GM19043 (cell line): ENCODE measurements at regions not wholly inside any gene's neighbourhood (a gene's known extent, or its start where the extent isn't known, plus 50 kb on each side); places are given as distances from the start of the nearest gene placed in this dataset.

Experiments
- ATAC-seq: cut with Tn5 transposase; IDR thresholded peaks from one replicate; pipeline ENCODE4 v1.9.1; 2021; ENCODE audit warnings: low read depth; ENCODE audit not compliant: unreplicated experiment

- no peak for ATAC-seq
Observed at GRCh38 chr12:39240587-39240986, 202.3 kb downstream of the KIF21A start.

GRCh38 chr12:39239490-39240486 lies 203.1 kb downstream of the KIF21A start:
- no peak for ATAC-seq

GRCh38 chr12:39237004-39237403 lies 205.9 kb downstream of the KIF21A start:
- ATAC-seq: no peak

- ATAC-seq: no peak
Observed at GRCh38 chr12:39235990-39236767, 206.7 kb downstream of the KIF21A start.

DNA sequence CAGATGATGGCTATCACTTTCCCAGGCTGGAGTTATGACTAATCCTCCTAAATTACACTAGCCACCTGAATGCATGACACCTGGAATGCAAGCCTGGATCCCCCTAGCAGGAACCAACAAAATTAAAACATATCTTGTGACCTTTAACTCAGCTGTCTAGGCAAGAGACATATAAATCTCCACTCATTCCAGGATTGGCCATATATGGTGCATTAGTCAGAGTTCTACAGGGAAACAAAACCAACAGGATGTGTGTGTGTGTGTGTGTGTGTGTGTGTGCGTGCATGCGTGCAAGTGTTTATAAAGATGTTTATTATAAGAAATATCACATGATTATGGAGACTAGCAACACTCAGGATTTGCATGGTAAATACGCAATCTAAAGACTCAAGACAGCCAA lies 212.8 kb downstream of the KIF21A start:
- ATAC-seq: no peak

GRCh38 chr12:39227218-39227617 lies 215.7 kb downstream of the KIF21A start:
- no peak for ATAC-seq

GRCh38 chr12:39224971-39225370 lies 217.9 kb downstream of the KIF21A start:
- ATAC-seq: no peak

GRCh38 chr12:39205969-39206368 lies 237.0 kb downstream of the KIF21A start:
- peak; percentile 68 for ATAC-seq

DNA sequence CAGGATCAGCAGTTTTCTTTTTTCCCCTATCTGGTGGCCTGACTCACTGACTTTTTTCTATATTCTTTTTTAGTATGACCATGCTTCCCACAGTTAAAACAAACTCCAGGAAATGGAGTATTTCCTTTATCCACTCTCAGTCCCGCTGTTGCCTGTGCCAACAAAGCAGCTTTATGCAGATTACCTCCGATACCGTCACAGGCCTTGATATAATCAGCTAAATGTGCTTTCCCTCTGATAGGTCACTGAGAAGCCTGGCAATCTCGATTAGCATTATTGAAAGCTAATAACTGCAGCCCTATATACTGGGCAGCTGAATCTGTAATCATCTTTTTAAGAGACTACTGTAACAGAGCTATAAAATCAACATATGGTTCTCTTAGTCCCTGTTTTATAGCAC lies 243.6 kb downstream of the KIF21A start:
- no peak for ATAC-seq

- ATAC-seq: no peak
Observed at GRCh38 chr12:39188689-39189088, 254.2 kb downstream of the KIF21A start.

DNA sequence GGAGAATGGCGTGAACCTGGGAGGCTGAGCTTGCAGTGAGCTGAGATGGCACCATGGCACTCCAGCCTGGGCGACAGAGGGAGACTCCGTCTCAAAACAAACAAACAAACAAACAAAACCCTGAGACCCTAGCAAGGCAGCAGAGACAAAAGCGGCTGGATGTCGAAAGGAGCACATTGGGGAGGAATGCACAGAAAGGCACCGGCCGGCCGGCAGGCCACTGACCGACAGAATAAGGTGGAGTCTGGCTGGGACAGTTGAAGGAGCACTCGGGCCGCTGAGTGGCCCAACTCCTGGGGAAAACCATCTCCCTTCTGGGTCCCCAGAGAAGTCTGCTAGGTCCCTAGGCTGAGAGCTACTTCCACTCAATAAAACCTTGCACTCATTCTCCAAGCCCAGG lies 256.2 kb downstream of the KIF21A start:
- ATAC-seq: no peak

GRCh38 chr12:39178837-39179236 lies 264.1 kb downstream of the KIF21A start:
- no peak for ATAC-seq

- no peak for ATAC-seq
Observed at GRCh38 chr12:39176356-39176755, 266.6 kb downstream of the KIF21A start.

GRCh38 chr12:39173726-39174125 lies 268.3 kb upstream of the CPNE8 start:
- ATAC-seq: no peak

DNA sequence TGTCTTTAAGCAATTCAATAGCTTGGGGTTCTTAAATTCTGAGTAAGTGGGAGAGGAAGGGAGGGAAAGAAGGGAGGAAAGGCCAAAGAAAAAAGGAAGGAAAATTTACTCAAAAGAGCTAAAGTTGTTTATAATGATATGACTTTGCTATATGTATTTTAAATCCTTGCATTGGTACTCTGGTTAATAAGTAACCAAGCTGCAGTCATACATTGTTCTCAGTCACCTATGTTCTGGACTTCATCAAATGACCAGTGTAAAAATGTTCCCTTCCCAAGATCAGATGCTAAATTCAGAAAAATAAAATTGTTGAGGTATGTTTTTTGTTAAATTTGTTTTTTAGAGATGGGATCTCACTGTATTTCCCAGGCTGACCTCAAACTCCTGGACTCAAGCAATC lies 259.9 kb upstream of the CPNE8 start:
- no peak for ATAC-seq

DNA sequence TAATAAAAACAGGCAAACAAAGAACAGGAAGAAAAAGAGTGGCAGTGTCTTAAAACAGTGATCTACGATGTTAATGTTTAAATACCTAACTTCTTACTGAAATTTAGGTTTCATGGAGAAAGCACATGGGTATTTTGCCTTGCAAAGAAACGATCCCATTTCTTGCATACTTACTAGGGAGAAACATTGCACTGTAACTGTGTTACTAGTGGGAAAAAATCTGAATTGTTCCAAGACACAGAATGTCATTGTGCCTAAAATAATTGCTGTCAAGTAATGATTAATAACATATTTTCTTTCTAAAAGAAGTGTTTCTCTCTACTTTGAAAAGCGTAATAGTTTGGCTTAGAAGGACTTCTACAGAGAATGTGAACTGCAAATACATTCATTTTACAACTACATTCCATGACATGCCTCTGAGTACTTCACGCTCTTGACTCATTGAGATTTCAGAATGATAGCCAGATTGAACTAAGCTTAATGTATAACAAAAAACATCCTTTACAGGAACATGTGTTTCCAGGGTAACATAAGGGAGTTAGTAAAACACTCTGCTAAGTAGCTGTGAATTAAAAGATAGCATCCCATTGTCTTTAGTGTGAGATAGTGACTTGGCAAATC lies 256.2 kb upstream of the CPNE8 start:
- ATAC-seq: no peak

- ATAC-seq: no peak
Observed at GRCh38 chr12:39157696-39158342, 252.4 kb upstream of the CPNE8 start.

DNA sequence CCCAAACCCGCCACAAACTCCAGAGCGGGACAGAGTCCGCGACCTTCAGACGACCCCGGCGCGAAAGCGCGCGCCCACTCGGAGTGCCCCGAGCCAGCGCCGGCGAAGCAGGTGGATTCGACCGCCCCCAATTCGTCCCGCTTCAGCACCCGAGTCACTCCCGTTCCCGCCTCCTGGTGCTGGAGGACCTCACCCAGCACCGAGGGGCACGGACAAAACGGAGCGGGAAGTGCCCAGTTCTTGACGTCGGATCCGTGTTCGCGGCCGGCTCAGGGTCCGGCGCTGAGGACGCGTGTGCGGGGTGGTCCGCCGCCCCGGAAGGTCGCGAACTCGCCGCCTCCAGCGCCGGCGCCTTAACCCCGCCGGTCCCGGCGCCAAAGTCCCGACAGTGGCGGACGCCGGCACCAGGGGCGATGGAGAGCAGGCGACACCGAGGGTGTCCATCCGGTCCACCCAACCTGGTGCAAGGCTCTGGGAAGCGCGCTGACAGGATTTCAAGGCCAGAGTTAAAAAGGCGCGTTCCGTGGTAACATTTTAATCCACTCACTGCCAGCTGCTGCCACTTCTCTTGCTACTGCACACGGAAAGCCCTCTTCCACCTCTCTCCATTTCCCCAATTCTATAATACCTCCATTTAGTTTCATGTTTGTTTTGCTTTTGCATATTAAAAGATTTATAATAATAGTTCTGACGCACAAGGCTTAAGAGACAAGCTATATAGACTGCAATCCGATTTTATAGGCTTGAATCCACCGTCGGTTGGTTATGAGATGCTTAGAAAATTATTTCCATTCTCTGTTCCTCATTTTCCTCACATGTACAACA lies 240.0 kb upstream of the CPNE8 start:
- no peak for ATAC-seq

DNA sequence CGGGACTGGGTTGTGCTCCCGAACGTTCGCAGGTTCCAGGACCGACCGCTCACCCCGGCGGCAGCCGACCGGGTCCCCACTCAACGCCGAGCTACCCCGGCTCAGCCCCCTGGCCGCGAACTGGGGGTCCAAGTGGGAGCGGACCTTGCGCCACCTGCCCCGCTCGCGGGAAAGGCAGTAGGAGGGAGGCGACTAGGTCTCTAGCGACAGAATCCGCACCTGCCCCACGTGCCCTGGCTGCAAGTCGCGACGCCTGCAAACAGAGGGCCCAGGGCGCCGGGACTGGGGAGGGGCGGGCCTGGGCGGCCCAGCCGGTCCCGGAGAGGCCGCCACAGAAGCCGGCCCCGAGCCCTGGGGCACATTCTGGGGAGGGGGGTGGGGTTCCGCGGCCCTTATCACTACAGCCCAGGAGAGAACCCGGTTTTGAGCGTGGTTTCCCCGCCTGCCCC lies 239.2 kb upstream of the CPNE8 start:
- no peak for ATAC-seq

DNA sequence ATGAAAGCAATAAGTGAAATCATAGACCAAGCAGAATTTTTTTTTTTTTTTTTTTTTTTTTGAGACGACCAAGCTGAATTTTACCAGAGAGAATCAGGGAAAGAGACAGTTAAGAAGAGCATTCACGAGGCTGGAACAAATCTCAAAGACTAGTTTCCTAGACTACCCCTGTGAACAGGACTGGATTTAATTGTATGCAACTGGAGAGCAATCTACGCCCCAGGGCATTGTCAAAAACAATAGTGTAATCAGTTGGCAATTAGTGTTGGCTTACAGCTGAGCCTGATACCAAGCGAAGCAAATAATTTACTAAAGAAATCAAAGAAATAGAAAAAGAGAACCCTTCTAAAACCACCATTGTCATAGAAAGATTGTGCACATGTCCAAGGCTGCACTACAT lies 232.9 kb upstream of the CPNE8 start:
- ATAC-seq: no peak
